ENCODE measurements at regions not wholly inside any gene's neighbourhood (a gene's known extent, or its start where the extent isn't known, plus 50 kb on each side); places are given as distances from the start of the nearest gene placed in this dataset.

GRCh38 chr14:101044741-101045140 is 141.2 kb upstream of the RTL1 start:
- H4K20me1 ChIP-seq (ENCODE audit: insufficient read depth) = no peaks in the 10 kb centered on the region
- BruUV-seq (replicated peaks) = no TSS peak

GRCh38 chr14:101045511-101045910 is 142.0 kb upstream of the RTL1 start:
- Histone ChIP-seq H3K4me3 (replicated peaks in 1 of 2; ENCODE audit: low read depth in 1 of 2, low read length in 2 of 2) (no peak overlapping the region), H3K36me3 (ENCODE audit: control insufficient read depth in 1 of 2, insufficient read depth in 2 of 2, low read length in 2 of 2) (no peaks in the 10 kb centered on the region), H3K27ac (ENCODE audit: low read depth, low read length) (no peak overlapping the region), H2AFZ (ENCODE audit: low read depth, low read length, poor library complexity, severe bottlenecking) (no peak overlapping the region), H3K4me2 (ENCODE audit: low read length) (no peak overlapping the region), H3K9me2 (ENCODE audit: insufficient read depth) (no peaks in the 10 kb centered on the region), H3K9me3 (ENCODE audit: control insufficient read depth in 1 of 2, insufficient read depth in 1 of 2, low read depth in 1 of 2, low read length in 2 of 2) (no peaks in the 10 kb centered on the region), H3K27me3 (ENCODE audit: insufficient read depth, low read length) (no peaks in the 10 kb centered on the region), H3K4me1 (ENCODE audit: control insufficient read depth in 1 of 2, insufficient read depth in 2 of 2, low read length in 2 of 2) (no peaks in the 10 kb centered on the region), H3K79me2 (ENCODE audit: insufficient read depth, low read length) (no peaks in the 10 kb centered on the region), H3K9ac (ENCODE audit: low read length) (no peak overlapping the region), H4K20me1 (ENCODE audit: insufficient read depth) (no peaks in the 10 kb centered on the region)
- CTCF ChIA-PET = no interaction called here
- DNase-seq (ENCODE audit: low read depth, low spot score) = no peak
- intact Hi-C loops (cut with micrococcal nuclease) = no loop called here
- no peak for ATAC-seq
- RAD21 ChIA-PET (ENCODE audit: low non-redundant PET in 1 of 2, low total read pairs in 2 of 2, uncharacterized antibody in 2 of 2, unreplicated experiment in 2 of 2) = no interaction called here
- BruUV-seq (replicated peaks) = no TSS peak
- POLR2A ChIA-PET = no interaction called here
- TF ChIP-seq SP1 (IDR thresholded peaks at IDR 0.05; ENCODE audit: low read depth) = no peak
- no peak for TF ChIP-seq TCF7L2 (IDR thresholded peaks at IDR 0.05; ENCODE audit: borderline replicate concordance, extremely low read depth, insufficient read depth, insufficient read length)
- TF ChIP-seq EZH2 (IDR thresholded peaks at IDR 0.05) = no peak
- no peak for TF ChIP-seq SIN3A (IDR thresholded peaks at IDR 0.05; ENCODE audit: low read depth)
- no peak for TF ChIP-seq MAX (IDR thresholded peaks at IDR 0.05)
- no peak for TF ChIP-seq SRF (IDR thresholded peaks at IDR 0.05; ENCODE audit: low read depth)
- no peak for TF ChIP-seq EGR1 (IDR thresholded peaks at IDR 0.05; ENCODE audit: low read depth)
- TF ChIP-seq REST (IDR thresholded peaks at IDR 0.05; ENCODE audit: low read depth) = no peak
- TF ChIP-seq EZH2phosphoT487 (IDR thresholded peaks at IDR 0.05; ENCODE audit: borderline replicate concordance) = no peak
- TF ChIP-seq POLR2A (IDR thresholded peaks at IDR 0.05; ENCODE audit: borderline replicate concordance, extremely low read depth, insufficient read depth, insufficient read length) = no peak

More at GRCh38 chr14:101044741-101045140, 141.2 kb upstream of the RTL1 start:
- POLR2A ChIA-PET = no interaction called here
- no peak overlapping the region for H2AFZ ChIP-seq (ENCODE audit: low read depth, low read length, poor library complexity, severe bottlenecking)
- CTCF ChIA-PET = no interaction called here
- H3K36me3 ChIP-seq (ENCODE audit: control insufficient read depth in 1 of 2, insufficient read depth in 2 of 2, low read length in 2 of 2) = no peaks in the 10 kb centered on the region
- no peaks in the 10 kb centered on the region for H3K4me1 ChIP-seq (ENCODE audit: control insufficient read depth in 1 of 2, insufficient read depth in 2 of 2, low read length in 2 of 2)
- ATAC-seq (no peak), DNase-seq (ENCODE audit: low read depth, low spot score) (no peak)
- no peaks in the 10 kb centered on the region for H3K27me3 ChIP-seq (ENCODE audit: insufficient read depth, low read length)
- H3K4me3 ChIP-seq (replicated peaks in 1 of 2; ENCODE audit: low read depth in 1 of 2, low read length in 2 of 2) = no peak overlapping the region
- no peaks in the 10 kb centered on the region for H3K79me2 ChIP-seq (ENCODE audit: insufficient read depth, low read length)
- H3K9me3 ChIP-seq (ENCODE audit: control insufficient read depth in 1 of 2, insufficient read depth in 1 of 2, low read depth in 1 of 2, low read length in 2 of 2) = no peaks in the 10 kb centered on the region
- H3K9ac ChIP-seq (ENCODE audit: low read length) = no peak overlapping the region
- intact Hi-C loops (cut with micrococcal nuclease) = no loop called here
- no peak for TF ChIP-seq FOSL1 (IDR thresholded peaks at IDR 0.05; ENCODE audit: low read depth)
- TF ChIP-seq TCF7L2 (IDR thresholded peaks at IDR 0.05; ENCODE audit: borderline replicate concordance, extremely low read depth, insufficient read depth, insufficient read length) = no peak
- TF ChIP-seq ZBTB33 (IDR thresholded peaks at IDR 0.05; ENCODE audit: extremely low read depth, insufficient replicate concordance, low read length) = no peak
- no peaks in the 10 kb centered on the region for H3K9me2 ChIP-seq (ENCODE audit: insufficient read depth)
- no peak overlapping the region for H3K27ac ChIP-seq (ENCODE audit: low read depth, low read length)
- no peak overlapping the region for H3K4me2 ChIP-seq (ENCODE audit: low read length)
- RAD21 ChIA-PET (ENCODE audit: low non-redundant PET in 1 of 2, low total read pairs in 2 of 2, uncharacterized antibody in 2 of 2, unreplicated experiment in 2 of 2) = no interaction called here
